Neural cell (in vitro differentiated cells): ENCODE measurements at regions not wholly inside any gene's neighbourhood (a gene's known extent, or its start where the extent isn't known, plus 50 kb on each side); places are given as distances from the start of the nearest gene placed in this dataset.

Experiments used
- CTCF ChIP-seq: fragments of 450-650 bp; IDR thresholded peaks from 2 replicates; pipeline ENCODE4 v1.5.1; 2014; ENCODE audit warnings: antibody characterized with exemption, mild to moderate bottlenecking, moderate library complexity; ENCODE audit not compliant: poor library complexity, severe bottlenecking
- MXI1 ChIP-seq: fragments of 450-650 bp; conservative IDR thresholded peaks from 2 replicates; pipeline ENCODE4 v1.6.1; 2014; ENCODE audit warnings: antibody characterized with exemption, mild to moderate bottlenecking; ENCODE audit not compliant: poor library complexity, severe bottlenecking
- POLR2AphosphoS5 ChIP-seq: IDR thresholded peaks from 2 replicates; pipeline ENCODE4 v1.6.1; 2012
- RAD21 ChIP-seq: fragments of 450-650 bp; conservative IDR thresholded peaks from 2 replicates; pipeline ENCODE4 v1.6.1; 2014; ENCODE audit warnings: antibody characterized with exemption, mild to moderate bottlenecking, moderate library complexity
- TAF1 ChIP-seq: IDR thresholded peaks from 2 replicates; pipeline ENCODE4 v1.6.1; 2012; ENCODE audit warnings: low read depth

DNA sequence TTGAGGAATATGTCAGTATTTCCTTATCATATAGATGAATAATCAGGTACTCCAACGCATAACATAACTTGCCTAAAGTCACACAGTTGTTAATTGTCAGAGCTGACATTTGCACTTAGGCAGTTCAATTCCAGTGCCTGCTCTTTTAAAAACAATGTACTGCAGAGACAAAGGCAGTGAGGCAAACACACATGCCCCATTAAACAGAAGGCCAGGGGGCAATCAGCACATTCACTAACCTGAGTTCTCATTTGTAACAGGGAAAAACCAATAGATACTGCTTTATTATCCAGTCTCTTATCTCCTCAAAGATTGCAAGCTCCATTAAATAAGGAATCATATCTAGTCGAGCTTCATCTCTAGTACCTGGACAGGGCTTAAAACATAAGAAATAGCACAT lies 1017.4 kb downstream of the SQOR start:
- TF ChIP-seq POLR2AphosphoS5 (no peak), CTCF (no peak), RAD21 (no peak), MXI1 (no peak), TAF1 (no peak)
